GM08714 (cell line): ENCODE measurements at regions not wholly inside any gene's neighbourhood (a gene's known extent, or its start where the extent isn't known, plus 50 kb on each side); places are given as distances from the start of the nearest gene placed in this dataset.

Experiments used
- H3K4me3 ChIP-seq: fragments of 200-500 bp; sonication (Bioruptor generic); 2 replicates; pipeline ENCODE4 v1.5.1; 2014; ENCODE audit warnings: mild to moderate bottlenecking, low read length, inconsistent platforms
- ZNF274 ChIP-seq: IDR thresholded peaks from 2 replicates; pipeline ENCODE4 v1.6.1; 2012; ENCODE audit warnings: mild to moderate bottlenecking, low read depth, low read length

DNA sequence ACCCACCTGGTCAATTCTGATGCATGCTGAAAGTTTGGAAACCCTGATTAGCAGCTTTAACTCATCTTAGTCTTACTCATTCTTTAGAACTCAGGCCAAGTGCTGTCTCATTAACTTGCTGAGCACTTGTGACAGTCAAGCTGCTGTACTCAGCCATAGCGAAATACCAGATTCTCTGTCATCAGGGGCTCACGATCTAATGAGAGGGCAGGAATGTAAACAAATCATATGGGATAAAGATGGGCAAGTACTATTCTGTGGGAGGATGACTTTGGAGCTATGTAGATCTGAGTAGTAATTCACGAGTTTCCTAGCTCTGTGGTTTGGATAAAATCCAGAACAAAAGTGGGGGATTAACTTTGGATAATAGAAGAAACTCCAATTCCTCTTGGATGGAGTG is 376.6 kb downstream of the HRH4 start:
- no peak overlapping the region for H3K4me3 ChIP-seq
- no peak for TF ChIP-seq ZNF274

DNA sequence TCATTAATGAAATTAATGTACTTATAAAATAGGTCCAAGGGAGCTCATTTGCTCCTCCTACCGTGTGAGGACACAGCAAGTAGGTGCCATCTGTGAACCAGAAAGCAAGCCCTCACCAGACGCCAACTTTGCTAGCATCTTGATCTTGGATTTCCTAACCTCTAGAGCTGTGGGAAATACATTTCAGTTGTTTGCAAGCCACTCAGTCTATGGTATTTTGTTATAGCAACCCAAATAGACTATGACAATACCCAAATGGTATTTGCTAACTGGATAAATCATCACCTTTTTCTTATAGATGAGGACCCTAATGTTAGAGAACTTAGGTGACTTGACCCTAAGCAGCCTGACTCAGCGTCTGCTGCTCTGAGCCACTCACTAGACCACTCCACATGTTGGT is 379.6 kb downstream of the HRH4 start:
- TF ChIP-seq ZNF274, result no peak
- no peak overlapping the region for H3K4me3 ChIP-seq

- no peak for TF ChIP-seq ZNF274
- H3K4me3 ChIP-seq, result no peak overlapping the region
Observed at GRCh38 chr18:24840640-24841039, 380.2 kb downstream of the HRH4 start.

DNA sequence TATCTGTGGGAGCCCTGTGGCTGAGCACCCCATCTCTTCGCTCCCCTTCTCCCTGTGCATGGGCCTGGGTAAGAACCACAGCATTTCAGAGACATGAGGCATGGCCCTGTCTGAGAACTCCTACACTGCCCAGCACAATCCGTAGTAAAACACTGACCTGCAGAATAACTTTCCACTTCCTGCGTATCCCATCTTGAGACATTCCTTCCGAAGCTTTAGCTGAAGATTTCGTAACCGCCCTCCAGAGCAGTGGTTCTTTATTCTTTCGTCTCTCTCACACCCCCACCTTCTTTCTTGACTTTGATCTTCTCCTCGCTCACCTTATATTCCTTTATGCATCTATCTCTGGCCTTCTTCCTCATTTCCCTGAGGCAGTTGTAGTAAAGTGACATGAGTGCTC is 381.1 kb downstream of the HRH4 start:
- no peak for TF ChIP-seq ZNF274
- H3K4me3 ChIP-seq, result no peak overlapping the region

- no peak overlapping the region for H3K4me3 ChIP-seq
- TF ChIP-seq ZNF274, result no peak
Observed at GRCh38 chr18:24843123-24843522, 382.7 kb downstream of the HRH4 start.

DNA sequence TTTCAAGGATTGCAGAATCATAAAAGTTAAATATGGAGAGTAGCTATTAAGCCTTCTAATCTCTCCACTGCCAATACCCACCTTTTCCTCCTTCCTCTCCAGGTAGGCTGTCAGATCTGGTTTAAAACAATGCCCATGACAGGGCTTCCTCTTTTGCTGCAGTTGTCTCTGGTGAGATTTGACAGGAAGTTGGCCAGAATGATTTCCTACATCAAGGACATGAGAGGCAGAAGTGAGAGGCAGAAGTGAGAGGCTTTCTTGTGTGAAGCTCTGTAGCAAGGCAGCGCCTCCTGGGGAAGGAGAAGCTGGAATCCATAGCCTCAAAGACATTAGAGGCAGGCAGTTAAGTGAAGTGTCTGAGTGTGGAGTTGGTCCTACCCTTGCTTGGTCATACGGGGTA is 385.7 kb downstream of the HRH4 start:
- H3K4me3 ChIP-seq, result no peak overlapping the region
- TF ChIP-seq ZNF274, result no peak

DNA sequence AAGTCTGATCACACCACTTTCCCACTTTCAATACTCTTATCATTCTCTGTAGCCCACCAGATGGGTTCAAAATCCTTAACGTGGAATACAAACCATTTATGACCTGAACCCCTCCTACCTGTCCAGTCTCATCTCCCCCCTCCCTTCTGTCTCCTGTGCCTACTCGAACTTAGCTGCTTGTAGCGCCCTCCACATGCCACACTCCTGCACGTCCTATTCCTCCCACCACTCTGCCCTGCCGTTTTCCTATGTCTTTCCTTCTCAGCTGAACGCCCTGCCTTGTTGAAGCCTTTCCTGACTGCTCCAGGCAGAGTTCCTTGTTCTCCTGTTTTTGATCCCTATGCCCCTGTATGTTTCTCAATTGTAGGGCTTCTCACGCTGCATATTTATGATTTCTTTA is 390.1 kb downstream of the HRH4 start:
- H3K4me3 ChIP-seq, result no peak overlapping the region
- TF ChIP-seq ZNF274, result no peak

- TF ChIP-seq ZNF274, result no peak
- H3K4me3 ChIP-seq, result no peak overlapping the region
Observed at GRCh38 chr18:24853076-24853475, 392.6 kb downstream of the HRH4 start.

GRCh38 chr18:24860978-24861680 is 400.7 kb downstream of the HRH4 start:
- TF ChIP-seq ZNF274, result no peak
- no peak overlapping the region for H3K4me3 ChIP-seq

DNA sequence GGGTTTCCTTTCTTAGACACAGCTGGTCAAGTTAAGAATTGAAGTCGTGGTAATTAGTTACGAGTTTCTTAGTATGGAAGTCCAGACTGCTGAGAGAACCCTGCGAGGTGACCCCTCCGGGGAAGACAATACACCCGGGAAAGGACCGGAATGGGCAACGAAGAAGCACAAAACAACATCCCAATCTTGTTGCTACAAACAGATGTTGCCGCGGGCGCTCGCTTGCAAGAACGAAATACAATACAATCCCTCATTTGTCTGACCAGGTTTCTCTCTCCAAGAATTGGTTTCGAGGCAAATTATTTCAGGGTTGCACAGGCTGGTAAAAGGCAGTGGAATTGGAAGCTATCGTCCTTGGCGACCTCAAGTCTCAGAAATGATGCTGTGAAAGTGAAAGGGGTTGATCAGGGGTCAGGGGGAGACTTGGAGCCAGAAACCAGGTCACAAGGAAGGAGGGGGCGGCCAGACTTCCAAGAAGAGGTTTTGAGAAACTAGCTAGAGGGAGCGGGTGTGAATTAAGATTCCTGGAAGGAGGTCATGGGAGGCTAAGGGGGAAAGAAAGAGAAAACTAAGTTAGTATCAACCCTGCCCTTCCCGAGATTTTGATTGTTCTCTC is 401.9 kb downstream of the HRH4 start:
- TF ChIP-seq ZNF274, result no peak
- no peak overlapping the region for H3K4me3 ChIP-seq

DNA sequence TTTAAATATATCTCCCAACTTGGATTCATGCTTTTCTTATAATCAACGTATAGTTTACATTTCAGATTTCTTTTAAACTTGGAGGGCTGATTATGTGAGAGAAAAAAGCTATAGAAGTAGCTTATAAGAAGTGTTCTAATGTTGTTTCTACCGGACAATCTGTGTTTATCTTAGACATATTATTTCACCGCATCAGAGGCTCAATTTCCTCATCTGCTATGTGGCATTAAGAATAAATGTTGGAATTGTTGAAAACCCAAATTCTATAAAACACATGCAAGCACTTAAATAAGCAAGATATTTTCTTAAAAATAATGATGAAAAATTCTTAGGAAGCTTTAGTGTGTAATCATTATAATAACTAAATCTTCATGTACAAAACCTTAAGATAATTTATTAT is 407.9 kb downstream of the HRH4 start:
- TF ChIP-seq ZNF274, result no peak

GRCh38 chr18:24868760-24869237 is 408.4 kb downstream of the HRH4 start:
- no peak for TF ChIP-seq ZNF274

More for the DNA sequence above, 407.9 kb downstream of the HRH4 start:
- no peak overlapping the region for H3K4me3 ChIP-seq

DNA sequence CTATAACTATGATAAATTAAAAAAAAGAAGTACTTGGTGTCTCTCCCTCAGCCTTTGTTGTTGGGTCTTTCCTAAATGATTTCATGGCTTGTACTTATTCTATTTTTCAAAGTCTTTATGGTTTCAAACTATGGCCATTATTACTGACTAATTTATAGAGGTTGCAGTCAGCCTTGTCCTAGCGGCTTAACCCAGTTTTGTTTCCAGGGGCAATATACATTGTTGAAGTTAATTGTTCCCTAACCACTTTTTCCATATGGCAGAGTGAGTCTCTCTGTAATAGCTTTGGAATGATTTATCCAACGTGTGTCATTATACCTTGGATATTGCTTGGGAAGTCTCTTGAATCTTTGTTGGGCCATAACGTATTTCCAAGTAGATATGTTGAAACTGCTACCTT is 408.8 kb downstream of the HRH4 start:
- TF ChIP-seq ZNF274, result no peak
- no peak overlapping the region for H3K4me3 ChIP-seq

More at GRCh38 chr18:24868760-24869237, 408.4 kb downstream of the HRH4 start:
- H3K4me3 ChIP-seq, result no peak overlapping the region

DNA sequence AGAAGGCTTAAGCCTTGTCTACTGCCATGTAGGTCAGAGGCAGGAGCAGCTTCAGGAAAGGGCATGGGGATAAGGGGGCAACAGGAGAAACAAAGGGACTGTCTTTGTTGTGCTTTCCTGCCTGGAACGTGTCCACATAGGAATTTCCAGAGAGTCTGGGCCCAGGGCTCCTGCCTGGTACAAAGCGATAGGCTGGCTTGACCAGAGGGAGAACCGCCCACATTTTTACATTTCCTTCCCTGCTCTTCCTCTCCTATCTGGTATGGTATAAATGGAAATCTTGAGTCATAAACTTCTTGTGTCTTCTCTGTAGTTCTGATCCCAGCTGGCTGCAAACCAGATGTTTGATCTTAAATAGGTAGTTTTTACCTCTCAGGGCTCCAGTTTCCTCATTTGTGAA is 414.8 kb downstream of the HRH4 start:
- no peak for TF ChIP-seq ZNF274
- H3K4me3 ChIP-seq, result no peak overlapping the region

DNA sequence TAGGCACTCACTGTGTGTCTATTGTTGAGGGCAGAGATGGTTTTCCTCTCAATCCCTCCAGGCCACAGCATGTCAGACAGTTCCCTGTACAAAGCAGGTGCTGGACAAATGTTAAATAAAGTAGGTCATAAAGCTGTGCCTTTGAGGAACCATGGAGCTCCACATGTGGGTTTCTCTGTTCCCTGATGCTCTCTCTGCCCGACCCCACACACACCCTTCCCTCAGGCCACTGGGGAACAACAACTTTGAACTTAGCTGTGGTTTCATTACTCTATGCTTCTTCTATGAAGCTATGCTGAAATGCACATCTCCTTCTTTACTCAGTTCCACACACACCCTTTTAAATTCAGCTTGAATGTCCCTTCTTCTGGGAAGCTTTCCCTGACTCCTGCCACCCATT is 415.3 kb downstream of the HRH4 start:
- H3K4me3 ChIP-seq, result no peak overlapping the region
- no peak for TF ChIP-seq ZNF274
